GM19239 (cell line): ENCODE measurements at regions not wholly inside any gene's neighbourhood (a gene's known extent, or its start where the extent isn't known, plus 50 kb on each side); places are given as distances from the start of the nearest gene placed in this dataset.
"Not testable (repeated sequence)": the region's sequence is repeated elsewhere in the genome, so short reads cannot be mapped to it uniquely, and the experiment has no call there.

ENCODE experiments used
- DNase-seq: peaks from one replicate; pipeline ENCODE4 v3.0.0; 2011; ENCODE audit warnings: low spot score; ENCODE audit not compliant: insufficient read length
- FAIRE-seq: peaks from 2 replicates; lab custom pipeline; 2011; peaks lifted over from hg19 to GRCh38; lab: Jason Lieb, UNC

- DNase-seq (no peak), FAIRE-seq (no peak)
These were observed 52.5 kb upstream of the NBL1 start for GRCh38 chr1:19591482-19592091.

GRCh38 chr1:19585507-19585906 lies 58.6 kb upstream of the NBL1 start:
- no peak for DNase-seq
- no peak for FAIRE-seq

GRCh38 chr1:19582318-19582717 lies 61.8 kb upstream of the NBL1 start:
- peak; percentile 42 for DNase-seq
- FAIRE-seq = peak; percentile 89

- no peak for DNase-seq
- FAIRE-seq = no peak
These were observed 62.7 kb upstream of the NBL1 start for GRCh38 chr1:19581381-19581780.

GRCh38 chr1:19577561-19577960 lies 66.5 kb upstream of the NBL1 start:
- FAIRE-seq (no peak), DNase-seq (no peak)

GRCh38 chr1:19577036-19577435 lies 67.1 kb upstream of the NBL1 start:
- no peak for FAIRE-seq
- no peak for DNase-seq

- DNase-seq (no peak), FAIRE-seq (no peak)
These were observed 74.3 kb upstream of the NBL1 start for GRCh38 chr1:19569786-19570185.

GRCh38 chr1:19567041-19567440 lies 77.1 kb upstream of the NBL1 start:
- FAIRE-seq (no peak), DNase-seq (no peak)

GRCh38 chr1:19564366-19564765 lies 79.0 kb upstream of the CAPZB start:
- FAIRE-seq (no peak), DNase-seq (no peak)

GRCh38 chr1:19563324-19564097 lies 78.2 kb upstream of the CAPZB start:
- no peak for FAIRE-seq
- no peak for DNase-seq

GRCh38 chr1:19562847-19563246 lies 77.5 kb upstream of the CAPZB start:
- no peak for FAIRE-seq

GRCh38 chr1:19560480-19560879 lies 75.1 kb upstream of the CAPZB start:
- no peak for DNase-seq
- no peak for FAIRE-seq

More at GRCh38 chr1:19562847-19563246, 77.5 kb upstream of the CAPZB start:
- no peak for DNase-seq

- FAIRE-seq (no peak), DNase-seq (no peak)
These were observed 74.3 kb upstream of the CAPZB start for GRCh38 chr1:19559641-19560040.

GRCh38 chr1:19557609-19558051 lies 72.3 kb upstream of the CAPZB start:
- no peak for FAIRE-seq
- no peak for DNase-seq

- FAIRE-seq (no peak), DNase-seq (no peak)
These were observed 68.8 kb upstream of the CAPZB start for GRCh38 chr1:19554090-19554489.

GRCh38 chr1:19552291-19553010 lies 67.1 kb upstream of the CAPZB start:
- DNase-seq (no peak), FAIRE-seq (no peak)

- DNase-seq, FAIRE-seq: not testable (repeated sequence)
These were observed 66.5 kb upstream of the CAPZB start for GRCh38 chr1:19551837-19552236.

GRCh38 chr1:19550437-19550836 lies 65.1 kb upstream of the CAPZB start:
- FAIRE-seq, DNase-seq: not testable (repeated sequence)

- FAIRE-seq = no peak
- DNase-seq = no peak
These were observed 62.5 kb upstream of the CAPZB start for GRCh38 chr1:19547814-19548213.

GRCh38 chr1:19536519-19536918 lies 51.2 kb upstream of the CAPZB start:
- DNase-seq (no peak), FAIRE-seq (no peak)

- FAIRE-seq = no peak
- DNase-seq = no peak
These were observed 49.9 kb upstream of the CAPZB start for GRCh38 chr1:19535214-19535613.
